Astrocyte (in vitro differentiated cells and primary cell): ENCODE measurements at regions not wholly inside any gene's neighbourhood (a gene's known extent, or its start where the extent isn't known, plus 50 kb on each side); places are given as distances from the start of the nearest gene placed in this dataset.
A peak's percentile ranks its signal among the peaks of the same experiment; 100 is the strongest.

Source experiments
- DNase-seq: peaks from one replicate; pipeline ENCODE4 v3.0.0-alpha.2; 2010; ENCODE audit warnings: low read depth
- FAIRE-seq: peaks from 2 replicates; lab custom pipeline; 2011; peaks lifted over from hg19 to GRCh38; lab: Jason Lieb, UNC
- H2AFZ ChIP-seq: 2 replicates; pipeline ENCODE4 v1.6.0; 2012; ENCODE audit warnings: low read depth, low read length, inconsistent platforms
- H3K27ac ChIP-seq: 2 replicates; pipeline ENCODE4 v1.5.1; 2011; ENCODE audit warnings: low read depth, low read length, inconsistent platforms
- H3K27me3 ChIP-seq: 2 replicates; pipeline ENCODE4 v1.6.0; 2011; ENCODE audit warnings: low read length, inconsistent platforms; ENCODE audit not compliant: insufficient read depth
- H3K36me3 ChIP-seq: 2 replicates; pipeline ENCODE4 v1.5.1; 2011; ENCODE audit warnings: low read length, inconsistent platforms; ENCODE audit not compliant: insufficient read depth
- H3K4me1 ChIP-seq: 2 replicates; pipeline ENCODE4 v1.5.1; 2011; ENCODE audit warnings: low read length, inconsistent platforms; ENCODE audit not compliant: insufficient read depth
- H3K4me2 ChIP-seq: 2 replicates; pipeline ENCODE4 v1.6.0; 2012; ENCODE audit warnings: low read length, inconsistent platforms
- H3K4me3 ChIP-seq: 2 replicates; pipeline ENCODE4 v1.5.1; 2011; ENCODE audit warnings: low read depth, mild to moderate bottlenecking, low read length, inconsistent platforms; ENCODE audit not compliant: insufficient read depth
- H3K79me2 ChIP-seq: 2 replicates; pipeline ENCODE4 v1.6.0; 2012; ENCODE audit warnings: mild to moderate bottlenecking, low read length, inconsistent platforms; ENCODE audit not compliant: insufficient read depth
- H3K9ac ChIP-seq: 2 replicates; pipeline ENCODE4 v1.6.0; 2012; ENCODE audit warnings: mild to moderate bottlenecking, low read length, inconsistent platforms
- H3K9me3 ChIP-seq: 2 replicates; pipeline ENCODE4 v1.5.1; 2012; ENCODE audit warnings: low read depth, mild to moderate bottlenecking, low read length, inconsistent platforms; ENCODE audit not compliant: insufficient read depth
- H4K20me1 ChIP-seq: 2 replicates; pipeline ENCODE4 v1.6.0; 2012; ENCODE audit warnings: low read length, inconsistent platforms; ENCODE audit not compliant: insufficient read depth
- H3K27ac Mint-ChIP-seq: one replicate; pipeline ENCODE4 v1.8.0; 2021; ENCODE audit warnings: mild to moderate bottlenecking, mixed read lengths; ENCODE audit not compliant: unreplicated experiment
- H3K27me3 Mint-ChIP-seq: one replicate; pipeline ENCODE4 v1.8.0; 2021; ENCODE audit warnings: low read depth, mixed read lengths; ENCODE audit not compliant: unreplicated experiment
- H3K36me3 Mint-ChIP-seq: one replicate; pipeline ENCODE4 v1.8.0; 2021; ENCODE audit warnings: low read depth, mixed read lengths; ENCODE audit not compliant: unreplicated experiment
- H3K4me1 Mint-ChIP-seq: one replicate; pipeline ENCODE4 v1.8.0; 2021; ENCODE audit warnings: low read depth, mixed read lengths; ENCODE audit not compliant: unreplicated experiment
- H3K4me3 Mint-ChIP-seq: one replicate; pipeline ENCODE4 v1.8.0; 2021; ENCODE audit warnings: mild to moderate bottlenecking, moderate library complexity, mixed read lengths; ENCODE audit not compliant: unreplicated experiment
- H3K9me3 Mint-ChIP-seq: one replicate; pipeline ENCODE4 v1.8.0; 2021; ENCODE audit warnings: mild to moderate bottlenecking, mixed read lengths; ENCODE audit not compliant: unreplicated experiment
- CTCF ChIP-seq: IDR thresholded peaks from 2 replicates; pipeline ENCODE4 v1.5.1; 2011; ENCODE audit warnings: low read depth, mild to moderate bottlenecking, inconsistent platforms, low read length, moderate library complexity; ENCODE audit not compliant: insufficient read depth
- EZH2 ChIP-seq: IDR thresholded peaks from 2 replicates; pipeline ENCODE4 v1.6.1; 2012; ENCODE audit warnings: mild to moderate bottlenecking, low read length, inconsistent platforms; ENCODE audit not compliant: insufficient read depth

GRCh38 chr5:39584927-39585326 is 160.1 kb upstream of the DAB2 start:
- Mint-ChIP-seq H3K9me3 (no peaks in the 10 kb centered on the region), H3K27me3 (no peaks in the 10 kb centered on the region), H3K36me3 (no peaks in the 10 kb centered on the region), H3K27ac (no peak overlapping the region), H3K4me3 (no peak overlapping the region), H3K4me1 (no peaks in the 10 kb centered on the region)
- Histone ChIP-seq H2AFZ (no peak overlapping the region), H3K9me3 (no peaks in the 10 kb centered on the region), H3K27me3 (no peaks in the 10 kb centered on the region), H3K79me2 (no peaks in the 10 kb centered on the region), H3K27ac (no peak overlapping the region), H3K36me3 (no peaks in the 10 kb centered on the region), H4K20me1 (no peaks in the 10 kb centered on the region), H3K4me1 (no peaks in the 10 kb centered on the region), H3K4me3 (no peak overlapping the region), H3K9ac (no peak overlapping the region), H3K4me2 (no peak overlapping the region)
- DNase-seq, result peak; percentile 70
- TF ChIP-seq CTCF (no peak), EZH2 (no peak)
- FAIRE-seq, result peak; percentile 78

GRCh38 chr5:39580702-39581453 is 156.1 kb upstream of the DAB2 start:
- no peak overlapping the region for H3K4me3 Mint-ChIP-seq
- DNase-seq (peak; percentile 33), FAIRE-seq (no peak)
- Histone ChIP-seq H3K27ac (no peak overlapping the region), H3K36me3 (no peaks in the 10 kb centered on the region), H3K27me3 (no peaks in the 10 kb centered on the region), H3K9me3 (no peaks in the 10 kb centered on the region), H3K79me2 (no peaks in the 10 kb centered on the region), H3K4me1 (no peaks in the 10 kb centered on the region), H2AFZ (no peak overlapping the region), H3K4me2 (no peak overlapping the region), H3K4me3 (no peak overlapping the region), H4K20me1 (no peaks in the 10 kb centered on the region), H3K9ac (no peak overlapping the region)
- no peaks in the 10 kb centered on the region for H3K27me3 Mint-ChIP-seq
- H3K36me3 Mint-ChIP-seq, result no peaks in the 10 kb centered on the region
- no peak for TF ChIP-seq EZH2
- no peak for TF ChIP-seq CTCF
- no peaks in the 10 kb centered on the region for H3K4me1 Mint-ChIP-seq
- no peak overlapping the region for H3K27ac Mint-ChIP-seq
- no peaks in the 10 kb centered on the region for H3K9me3 Mint-ChIP-seq

- H3K79me2 ChIP-seq, result no peaks in the 10 kb centered on the region
- no peak overlapping the region for H3K4me3 ChIP-seq
- FAIRE-seq (no peak), DNase-seq (no peak)
- no peak overlapping the region for H3K27ac ChIP-seq
- H3K36me3 ChIP-seq, result no peaks in the 10 kb centered on the region
- no peaks in the 10 kb centered on the region for H3K4me1 ChIP-seq
- Mint-ChIP-seq H3K27me3 (no peaks in the 10 kb centered on the region), H3K4me1 (no peaks in the 10 kb centered on the region), H3K4me3 (no peak overlapping the region), H3K9me3 (no peaks in the 10 kb centered on the region), H3K36me3 (no peaks in the 10 kb centered on the region), H3K27ac (no peak overlapping the region)
- no peaks in the 10 kb centered on the region for H4K20me1 ChIP-seq
- no peak overlapping the region for H2AFZ ChIP-seq
- H3K4me2 ChIP-seq, result no peak overlapping the region
- no peaks in the 10 kb centered on the region for H3K27me3 ChIP-seq
- TF ChIP-seq EZH2 (no peak), CTCF (no peak)
- no peaks in the 10 kb centered on the region for H3K9me3 ChIP-seq
- H3K9ac ChIP-seq, result no peak overlapping the region
These were observed 155.0 kb upstream of the DAB2 start for GRCh38 chr5:39579750-39580149.
